ENCODE measurements at regions not wholly inside any gene's neighbourhood (a gene's known extent, or its start where the extent isn't known, plus 50 kb on each side); places are given as distances from the start of the nearest gene placed in this dataset.

DNA sequence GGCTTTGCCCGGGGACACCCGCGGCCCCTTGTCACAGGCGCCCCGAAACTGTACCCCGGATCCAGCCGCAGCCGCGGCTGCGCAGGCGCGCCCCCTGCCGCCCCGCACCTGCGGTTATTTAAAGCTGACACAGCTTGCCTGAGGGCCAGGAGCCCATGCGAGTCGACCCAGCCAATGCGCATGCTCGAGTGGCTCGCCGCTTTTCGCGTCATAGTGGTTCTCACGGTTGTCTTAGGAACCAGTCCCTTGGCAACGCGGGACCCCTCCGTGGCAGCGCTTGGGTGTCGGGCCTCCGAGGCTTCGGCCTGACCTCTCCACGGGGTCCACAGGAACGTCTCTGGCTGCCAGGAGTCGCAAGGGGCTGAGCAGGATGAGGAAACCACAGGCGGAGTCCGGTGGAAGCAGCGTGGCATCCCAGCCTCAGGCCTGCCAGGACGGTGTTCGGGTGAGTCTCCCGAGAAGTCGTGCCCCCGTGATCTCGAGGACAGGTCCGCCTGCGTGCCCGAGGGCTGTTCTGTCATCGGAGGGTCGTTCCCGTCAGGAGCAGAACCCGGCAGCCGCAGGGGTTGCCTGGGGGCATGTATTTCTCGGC, 716.9 kb downstream of the KCNJ18 start:
- H3K27ac ChIP-seq: no peak overlapping the region
- no peak for TF ChIP-seq CTCF (conservative IDR thresholded peaks at IDR 0.05)

GRCh38 chr17:22410136-22410535, 717.8 kb downstream of the KCNJ18 start:
- no peak for TF ChIP-seq CTCF (conservative IDR thresholded peaks at IDR 0.05)
- no peak overlapping the region for H3K27ac ChIP-seq

- no peak for TF ChIP-seq CTCF (conservative IDR thresholded peaks at IDR 0.05)
- H3K27ac ChIP-seq: no peak overlapping the region
Measured at GRCh38 chr17:22411185-22411784, 719.0 kb downstream of the KCNJ18 start.

DNA sequence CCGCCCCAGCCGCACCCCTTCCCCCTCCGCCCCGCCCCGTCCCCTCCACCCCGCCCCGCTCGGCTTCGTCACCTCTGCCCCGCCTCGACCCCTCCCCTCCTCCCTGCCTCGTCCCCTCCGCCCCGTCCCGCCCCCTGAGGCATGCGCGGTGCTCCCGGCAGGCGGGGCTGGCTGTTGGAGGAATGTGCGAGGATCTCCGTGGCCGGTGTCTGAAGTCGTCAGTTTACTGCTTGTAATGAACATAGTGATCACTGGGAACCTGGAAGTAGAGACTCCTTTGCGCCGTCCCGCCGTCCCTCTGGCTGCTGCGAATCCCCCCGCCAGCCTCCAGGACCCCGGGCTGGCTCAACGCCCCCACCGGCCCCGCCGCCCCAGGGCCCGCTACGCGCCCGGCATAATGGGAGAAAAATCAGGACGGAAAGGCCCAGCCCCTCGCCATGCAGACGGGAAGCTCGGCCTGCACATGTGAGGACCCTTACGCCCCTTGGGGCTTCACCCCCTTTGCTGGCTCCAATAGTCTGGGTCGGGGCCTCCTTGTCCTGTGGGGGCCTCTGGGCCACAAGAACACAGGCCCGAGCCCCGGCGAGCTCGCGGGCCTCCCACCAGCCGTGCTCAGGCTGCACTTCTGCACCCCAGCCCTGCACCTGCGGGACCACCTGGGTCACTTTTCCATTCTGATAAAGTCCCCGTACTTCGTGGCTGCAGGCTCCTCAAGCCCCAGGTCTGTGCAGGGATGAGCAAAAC, 743.1 kb downstream of the KCNJ18 start:
- no peak for TF ChIP-seq CTCF (conservative IDR thresholded peaks at IDR 0.05)
- no peak overlapping the region for H3K27ac ChIP-seq

GRCh38 chr17:22441776-22442175, 749.5 kb downstream of the KCNJ18 start:
- H3K27ac ChIP-seq: no peak overlapping the region
- TF ChIP-seq CTCF (conservative IDR thresholded peaks at IDR 0.05): no peak

- no peak overlapping the region for H3K27ac ChIP-seq
- TF ChIP-seq CTCF (conservative IDR thresholded peaks at IDR 0.05): no peak
Measured at GRCh38 chr17:22443061-22443460, 750.7 kb downstream of the KCNJ18 start.

DNA sequence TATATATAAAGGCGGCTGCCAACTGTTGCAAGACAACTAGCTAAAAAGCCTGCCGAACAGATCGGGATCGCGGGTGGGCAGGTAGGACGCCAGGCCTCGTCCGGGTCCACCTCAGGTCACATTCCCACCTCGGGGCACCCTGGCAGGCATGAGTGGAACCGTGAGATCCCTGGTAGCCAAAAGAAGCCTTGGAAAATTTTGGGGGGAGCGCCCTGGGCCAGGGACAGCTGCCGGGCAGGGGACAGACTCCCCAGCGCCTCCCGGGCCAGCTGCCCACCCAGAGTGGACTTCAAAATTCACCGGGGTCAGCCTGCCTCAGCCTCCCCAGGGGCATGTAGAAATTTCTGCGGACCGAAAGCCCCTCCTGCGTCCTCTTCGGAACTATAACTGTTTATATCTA, 760.9 kb downstream of the KCNJ18 start:
- TF ChIP-seq CTCF (conservative IDR thresholded peaks at IDR 0.05): no peak
- H3K27ac ChIP-seq: no peak overlapping the region
